ENCODE measurements at regions not wholly inside any gene's neighbourhood (a gene's known extent, or its start where the extent isn't known, plus 50 kb on each side); places are given as distances from the start of the nearest gene placed in this dataset.

- Histone ChIP-seq H3K79me2 (replicated peaks; ENCODE audit: insufficient read depth) (no peaks in the 10 kb centered on the region), H3K36me3 (ENCODE audit: insufficient read depth) (no peaks in the 10 kb centered on the region), H4K20me1 (replicated peaks; ENCODE audit: insufficient read depth) (no peaks in the 10 kb centered on the region), H3K27ac (ENCODE audit: low read depth) (no peak overlapping the region), H3K4me3 (no peak overlapping the region), H3K9me2 (ENCODE audit: insufficient read depth) (peaks cover 7% of the 10 kb centered on the region; the same call in 1 of the 2 replicates), H3K4me2 (no peak overlapping the region), H2AFZ (no peak overlapping the region), H3F3A (replicated peaks; ENCODE audit: low read depth) (no peaks in the 10 kb centered on the region), H3K27me3 (ENCODE audit: insufficient read depth) (no peaks in the 10 kb centered on the region), H3K4me1 (ENCODE audit: insufficient read depth) (no peaks in the 10 kb centered on the region)
- no peak for DNase-seq (ENCODE audit: low spot score)
- TF ChIP-seq NANOG (IDR thresholded peaks at IDR 0.05; ENCODE audit: borderline replicate concordance), result no peak
- no peak for TF ChIP-seq JUNB (IDR thresholded peaks at IDR 0.05; ENCODE audit: unreplicated experiment)
- TF ChIP-seq REST (IDR thresholded peaks at IDR 0.05; ENCODE audit: unreplicated experiment), result no peak
- TF ChIP-seq CTCF (conservative IDR thresholded peaks at IDR 0.05; ENCODE audit: low read depth in 2 of 2), result no peak
- no peak for TF ChIP-seq ZNF114 (CRISPR knock-in tag; IDR thresholded peaks at IDR 0.05)
- no peak for TF ChIP-seq ETS1 (IDR thresholded peaks at IDR 0.05)
- no peak for TF ChIP-seq CREB1 (CRISPR knock-in tag; IDR thresholded peaks at IDR 0.05; ENCODE audit: low read depth)
- TF ChIP-seq ZNF462 (CRISPR knock-in tag; IDR thresholded peaks at IDR 0.05), result no peak
- no peak for TF ChIP-seq POLR2AphosphoS5 (IDR thresholded peaks at IDR 0.05; ENCODE audit: low read depth)
- Mint-ChIP-seq H3K36me3 (ENCODE audit: low read depth) (no peaks in the 10 kb centered on the region), H3K4me1 (no peaks in the 10 kb centered on the region), H3K27ac (no peak overlapping the region), H3K9me3 (peaks cover 3% of the 10 kb centered on the region; the same call in 1 of the 3 replicates), H3K27me3 (ENCODE audit: insufficient read depth, low read depth, poor library complexity) (peaks cover 6% of the 10 kb centered on the region), H3K4me3 (no peak overlapping the region)
- no peak for ATAC-seq
Observed at GRCh38 chr6:119459207-119459974, 109.8 kb upstream of the MAN1A1 start.
